Stomach (tissue), 8 donors: ENCODE measurements at regions not wholly inside any gene's neighbourhood (a gene's known extent, or its start where the extent isn't known, plus 50 kb on each side); places are given as distances from the start of the nearest gene placed in this dataset.

Source experiments
- DNase-seq, 2 donors: peaks; one replicate each; pipeline versions ENCODE4 v3.0.0 to v3.0.0-alpha.2; 2013 to 2019
- H3K27ac ChIP-seq, 5 donors: fragments of 200-600 bp in 4 of 5; sonication (generic) in 4 of 5; one replicate each; pipeline ENCODE4 v1.5.1; 2013 to 2019; ENCODE audit warnings: mild to moderate bottlenecking in 1 of 5, moderate library complexity in 1 of 5
- H3K27me3 ChIP-seq, 3 donors: fragments of 200-600 bp; sonication (generic); one replicate each; pipeline ENCODE4 v1.5.1; 2017 to 2019; ENCODE audit warnings: mixed run types in 1 of 3
- H3K36me3 ChIP-seq, 4 donors: fragments of 200-600 bp; sonication (generic); 1 replicate in 3 of 4; 2 replicates in 1 of 4; pipeline ENCODE4 v1.5.1; 2016 to 2019
- H3K4me1 ChIP-seq, 4 donors: fragments of 200-600 bp; sonication (generic); one replicate each; pipeline ENCODE4 v1.5.1; 2016 to 2019
- H3K4me3 ChIP-seq, 4 donors: fragments of 200-600 bp; sonication (generic) in 3 of 4; one replicate each; pipeline ENCODE4 v1.5.1; 2016 to 2019; ENCODE audit warnings: mild to moderate bottlenecking in 1 of 4
- H3K9me3 ChIP-seq, 4 donors: fragments of 200-600 bp; sonication (generic); one replicate each; pipeline ENCODE4 v1.5.1; 2016 to 2019
- CTCF ChIP-seq, 7 experiments: fragments of 450-650 bp in 4 of 7; fragments of 200-600 bp in 3 of 7; sonication (generic) in 3 of 7; IDR thresholded peaks; one replicate each; pipeline ENCODE4 v1.5.1; 2016 to 2019; ENCODE audit warnings: antibody characterized with exemption in 7 of 7, control low read depth in 2 of 7, mild to moderate bottlenecking in 1 of 7
- EP300 ChIP-seq: sonication (generic); formaldehyde crosslinking; IDR thresholded peaks from one replicate; pipeline ENCODE4 v1.6.1; 2017; ENCODE audit warnings: antibody characterized with exemption
- POLR2A ChIP-seq, 4 donors: fragments of 450-650 bp; IDR thresholded peaks; one replicate each; pipeline ENCODE4 v1.6.1; 2016; ENCODE audit warnings: antibody characterized with exemption in 4 of 4, control low read depth in 2 of 4, mild to moderate bottlenecking in 1 of 4, moderate library complexity in 1 of 4
- POLR2AphosphoS5 ChIP-seq, 3 donors: sonication (generic); formaldehyde crosslinking; IDR thresholded peaks; one replicate each; pipeline ENCODE4 v1.6.1; 2016; ENCODE audit warnings: antibody characterized with exemption in 3 of 3
- WGBS, 5 donors: extraction: QIAGEN DNeasy Blood & Tissue Kit in 3 of 5; methylation state at CpG; one replicate each; pipeline versions ENCODE4 v1.1.5 to v1.1.7; 2013 to 2018; 5-methylcytosine and 5-hydroxymethylcytosine counted together
- intact Hi-C: fragments of 100-400 bp; cut with DNase I; formaldehyde crosslinking; loops from one replicate; pipeline ENCODE4 v1.15.1; 2023; ENCODE audit warnings: low total_unique reads
- donor health status: healthy with polysubstance abuse.
- donor health status: Bipolar disorder and iron deficiency.
- donor health status: healthy.

- intact Hi-C loops: no loop called here
- Histone ChIP-seq H3K4me1 (no peaks in the 10 kb centered on the region), H3K36me3 (no peaks in the 10 kb centered on the region), H3K9me3 (peaks cover 0 to 8% (median 6%) of the 10 kb centered on the region in 4 donors), H3K4me3 (no peak overlapping the region), H3K27ac (no peak overlapping the region), H3K27me3 (no peaks in the 10 kb centered on the region)
- peak in 1 of 2 donors; percentile 24 for DNase-seq
- WGBS, 5 donors: 43 to 68% (median 53%) methylated on average over 2 of the region's 2 CpGs
- TF ChIP-seq CTCF (IDR thresholded peaks at IDR 0.05) (no peak), POLR2AphosphoS5 (IDR thresholded peaks at IDR 0.05) (no peak), POLR2A (IDR thresholded peaks at IDR 0.05) (no peak), EP300 (no peak)
These were observed 186.6 kb upstream of the OPRM1 start for GRCh38 chr6:153852481-153852880.

GRCh38 chr6:153852034-153852433 is 187.0 kb upstream of the OPRM1 start:
- 74 to 92% (median 88%) methylated on average over 3 of the region's 3 CpGs for WGBS, 5 donors
- Histone ChIP-seq H3K4me3 (no peak overlapping the region), H3K27me3 (no peaks in the 10 kb centered on the region), H3K4me1 (no peaks in the 10 kb centered on the region), H3K9me3 (peaks cover 0 to 5% (median 4%) of the 10 kb centered on the region in 4 donors), H3K36me3 (no peaks in the 10 kb centered on the region), H3K27ac (no peak overlapping the region)
- no peak for DNase-seq
- TF ChIP-seq POLR2A (IDR thresholded peaks at IDR 0.05): no peak
- TF ChIP-seq EP300: no peak
- TF ChIP-seq POLR2AphosphoS5 (IDR thresholded peaks at IDR 0.05): no peak
- no peak for TF ChIP-seq CTCF (IDR thresholded peaks at IDR 0.05)
- intact Hi-C loops: no loop called here

GRCh38 chr6:153849072-153849779 is 189.8 kb upstream of the OPRM1 start:
- WGBS, 5 donors: 87 to 96% (median 89%) methylated on average over 1 of the region's 1 CpG
- H3K27ac ChIP-seq: no peak overlapping the region
- no peaks in the 10 kb centered on the region for H3K9me3 ChIP-seq
- intact Hi-C loops: no loop called here
- H3K4me3 ChIP-seq: no peak overlapping the region
- H3K4me1 ChIP-seq: no peaks in the 10 kb centered on the region
- TF ChIP-seq EP300: no peak
- TF ChIP-seq POLR2A (IDR thresholded peaks at IDR 0.05): no peak
- no peak for TF ChIP-seq CTCF (IDR thresholded peaks at IDR 0.05)
- TF ChIP-seq POLR2AphosphoS5 (IDR thresholded peaks at IDR 0.05): no peak
- DNase-seq: no peak
- H3K36me3 ChIP-seq: no peaks in the 10 kb centered on the region
- no peaks in the 10 kb centered on the region for H3K27me3 ChIP-seq

- Histone ChIP-seq H3K4me1 (no peaks in the 10 kb centered on the region), H3K4me3 (no peak overlapping the region), H3K9me3 (no peaks in the 10 kb centered on the region), H3K27ac (no peak overlapping the region), H3K36me3 (no peaks in the 10 kb centered on the region), H3K27me3 (no peaks in the 10 kb centered on the region)
- no peak for DNase-seq
- intact Hi-C loops: no loop called here
- TF ChIP-seq CTCF (IDR thresholded peaks at IDR 0.05) (no peak), POLR2A (IDR thresholded peaks at IDR 0.05) (no peak), EP300 (no peak), POLR2AphosphoS5 (IDR thresholded peaks at IDR 0.05) (no peak)
- WGBS, 5 donors: 74 to 86% (median 80%) methylated on average over 4 of the region's 4 CpGs
These were observed 195.6 kb upstream of the OPRM1 start for GRCh38 chr6:153843420-153843819.
